Spleen (tissue), 11 donors: ENCODE measurements at regions not wholly inside any gene's neighbourhood (a gene's known extent, or its start where the extent isn't known, plus 50 kb on each side); places are given as distances from the start of the nearest gene placed in this dataset.

Experiments
- DNase-seq: peaks from one replicate; pipeline ENCODE4 v3.0.0-alpha.2; 2020
- H3K27ac ChIP-seq, 8 donors: fragments of 200-600 bp; sonication (generic) in 7 of 8; 1 replicate in 4 of 8; 2 replicates in 4 of 8; pipeline versions ENCODE4 v1.5.0 to v1.8.0; 2016 to 2021; ENCODE audit warnings: inconsistent platforms in 4 of 8, mild to moderate bottlenecking in 4 of 8, moderate library complexity in 1 of 8
- H3K27me3 ChIP-seq, 7 donors: fragments of 200-600 bp; sonication (generic) in 6 of 7; replicated peaks in 1 of 7; 1 replicate in 4 of 7; 2 replicates in 3 of 7; pipeline versions ENCODE4 v1.5.0 to v1.8.0; 2016 to 2021; ENCODE audit warnings: inconsistent platforms in 3 of 7, mild to moderate bottlenecking in 1 of 7
- H3K36me3 ChIP-seq, 6 donors: fragments of 200-600 bp; sonication (generic) in 5 of 6; 1 replicate in 4 of 6; 2 replicates in 2 of 6; pipeline versions ENCODE4 v1.5.0 to v1.8.0; 2016 to 2021; ENCODE audit warnings: inconsistent platforms in 2 of 6
- H3K4me1 ChIP-seq, 6 donors: fragments of 200-600 bp; sonication (generic) in 5 of 6; 1 replicate in 3 of 6; 2 replicates in 3 of 6; pipeline versions ENCODE4 v1.5.0 to v1.8.0; 2016 to 2021; ENCODE audit warnings: inconsistent platforms in 3 of 6
- H3K4me3 ChIP-seq, 8 donors: fragments of 200-600 bp; sonication (generic) in 7 of 8; 1 replicate in 4 of 8; 2 replicates in 4 of 8; pipeline versions ENCODE4 v1.5.0 to v1.8.0; 2016 to 2021; ENCODE audit warnings: inconsistent platforms in 4 of 8, mild to moderate bottlenecking in 4 of 8, moderate library complexity in 2 of 8
- H3K9me3 ChIP-seq, 8 donors: fragments of 200-600 bp; sonication (generic) in 7 of 8; 1 replicate in 4 of 8; 2 replicates in 4 of 8; pipeline versions ENCODE4 v1.5.0 to v1.8.0; 2016 to 2021; ENCODE audit warnings: inconsistent platforms in 4 of 8
- POLR2A ChIP-seq, 3 donors: fragments of 450-650 bp; IDR thresholded peaks; one replicate each; pipeline ENCODE4 v1.5.1; 2017; ENCODE audit warnings: antibody characterized with exemption in 3 of 3, mild to moderate bottlenecking in 1 of 3
- POLR2AphosphoS5 ChIP-seq, 3 donors: sonication (generic); formaldehyde crosslinking; IDR thresholded peaks; one replicate each; pipeline ENCODE4 v1.5.1; 2017; ENCODE audit warnings: antibody characterized with exemption in 3 of 3
- WGBS, 5 donors: extraction: QIAGEN DNeasy Blood & Tissue Kit in 3 of 5; methylation state at CpG; one replicate each; pipeline versions ENCODE4 v1.1.5 to v1.1.7; 2013 to 2018; 5-methylcytosine and 5-hydroxymethylcytosine counted together
- intact Hi-C: fragments of 100-400 bp; cut with DNase I; formaldehyde crosslinking; loops from one replicate; pipeline ENCODE4 v1.15.0; 2023; ENCODE audit warnings: low total_unique reads
- TF ChIP-seq, protein P1 (sequence below), 11 experiments: fragments of 200-600 bp in 7 of 11; fragments of 450-650 bp in 4 of 11; sonication (generic) in 4 of 11; IDR thresholded peaks in 8 of 11; conservative IDR thresholded peaks in 3 of 11; 1 replicate in 7 of 11; 2 replicates in 4 of 11; pipeline versions ENCODE4 v1.4.0 to v1.8.0; 2016 to 2021; ENCODE audit warnings: antibody characterized with exemption in 11 of 11, inconsistent platforms in 4 of 11, mild to moderate bottlenecking in 1 of 11
- donor health status: healthy with polysubstance abuse.
- donor health status: DM: no; HTN: no; CAD: no; lungs with moderate emphysema.
- donor health status: DM: no; HTN: no; CAD: no.
- donor health status: Bipolar disorder and iron deficiency.
- donor health status: healthy.
- donor health status: DM: no; HTN: no; CAD: no.
- donor health status: DM: yes; HTN: yes; CAD: no.

DNA sequence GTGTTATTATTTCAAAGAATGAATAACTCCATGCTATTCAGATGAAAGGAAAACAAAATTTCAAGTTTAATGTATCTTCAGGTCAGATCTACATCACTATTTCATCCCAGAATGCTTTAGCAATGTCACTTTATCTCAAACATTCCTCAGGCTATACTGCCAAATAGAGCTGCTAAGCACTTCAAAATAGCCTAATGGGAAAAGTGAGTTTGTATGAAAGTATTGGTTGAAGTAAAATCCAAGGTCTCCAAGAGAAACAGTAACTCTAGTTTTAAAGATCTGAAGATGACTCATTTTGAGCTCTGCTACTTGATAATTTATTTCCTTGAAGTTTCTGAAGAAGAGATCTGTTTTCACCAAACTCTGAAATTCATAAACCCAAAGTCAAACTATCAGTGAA lies 466.2 kb upstream of the FOXG1 start:
- no peaks in the 10 kb centered on the region for H3K36me3 ChIP-seq
- TF ChIP-seq POLR2A (IDR thresholded peaks at IDR 0.05): no peak
- TF ChIP-seq, protein P1, sequence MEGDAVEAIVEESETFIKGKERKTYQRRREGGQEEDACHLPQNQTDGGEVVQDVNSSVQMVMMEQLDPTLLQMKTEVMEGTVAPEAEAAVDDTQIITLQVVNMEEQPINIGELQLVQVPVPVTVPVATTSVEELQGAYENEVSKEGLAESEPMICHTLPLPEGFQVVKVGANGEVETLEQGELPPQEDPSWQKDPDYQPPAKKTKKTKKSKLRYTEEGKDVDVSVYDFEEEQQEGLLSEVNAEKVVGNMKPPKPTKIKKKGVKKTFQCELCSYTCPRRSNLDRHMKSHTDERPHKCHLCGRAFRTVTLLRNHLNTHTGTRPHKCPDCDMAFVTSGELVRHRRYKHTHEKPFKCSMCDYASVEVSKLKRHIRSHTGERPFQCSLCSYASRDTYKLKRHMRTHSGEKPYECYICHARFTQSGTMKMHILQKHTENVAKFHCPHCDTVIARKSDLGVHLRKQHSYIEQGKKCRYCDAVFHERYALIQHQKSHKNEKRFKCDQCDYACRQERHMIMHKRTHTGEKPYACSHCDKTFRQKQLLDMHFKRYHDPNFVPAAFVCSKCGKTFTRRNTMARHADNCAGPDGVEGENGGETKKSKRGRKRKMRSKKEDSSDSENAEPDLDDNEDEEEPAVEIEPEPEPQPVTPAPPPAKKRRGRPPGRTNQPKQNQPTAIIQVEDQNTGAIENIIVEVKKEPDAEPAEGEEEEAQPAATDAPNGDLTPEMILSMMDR (IDR thresholded peaks at IDR 0.05 in 8 of 11, conservative IDR thresholded peaks at IDR 0.05 in 3 of 11): no peak
- TF ChIP-seq POLR2AphosphoS5 (IDR thresholded peaks at IDR 0.05): no peak
- intact Hi-C loops: no loop called here

DNA sequence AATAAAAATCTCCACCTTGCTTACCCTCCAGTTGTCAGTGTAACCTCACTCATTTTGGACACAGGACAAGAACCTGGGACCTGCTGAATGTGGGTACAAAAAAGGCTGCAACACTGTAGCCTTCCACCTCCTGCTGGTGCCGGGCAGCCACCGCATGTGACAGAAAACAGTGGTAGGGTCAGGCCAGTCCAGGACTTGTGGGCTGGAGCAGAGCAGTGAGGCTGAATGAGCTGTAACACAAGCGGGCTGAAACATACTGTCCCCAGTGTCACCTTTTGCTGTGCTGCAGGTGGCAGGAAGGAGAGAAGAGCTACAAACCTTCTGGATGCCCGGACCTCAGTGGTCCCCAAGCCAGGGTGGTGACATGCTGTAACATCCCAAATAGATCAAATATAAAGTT lies 465.4 kb upstream of the FOXG1 start:
- DNase-seq: no peak
- Histone ChIP-seq H3K9me3 (peaks cover 0 to 62% (median 21%) of the 10 kb centered on the region in 8 donors), H3K27me3 (no peaks in the 10 kb centered on the region), H3K4me3 (no peak overlapping the region), H3K27ac (no peak overlapping the region), H3K4me1 (no peaks in the 10 kb centered on the region), H3K36me3 (no peaks in the 10 kb centered on the region)
- intact Hi-C loops: no loop called here
- TF ChIP-seq POLR2AphosphoS5 (IDR thresholded peaks at IDR 0.05): no peak
- TF ChIP-seq, protein P1 (IDR thresholded peaks at IDR 0.05 in 8 of 11, conservative IDR thresholded peaks at IDR 0.05 in 3 of 11): no peak
- TF ChIP-seq POLR2A (IDR thresholded peaks at IDR 0.05): no peak
- 79 to 98% (median 90%) methylated on average over 4 of the region's 4 CpGs for WGBS, 5 donors

More for the DNA sequence above, 466.2 kb upstream of the FOXG1 start:
- Histone ChIP-seq H3K9me3 (peaks cover 0 to 67% (median 25%) of the 10 kb centered on the region in 8 donors), H3K27ac (no peak overlapping the region), H3K4me3 (no peak overlapping the region), H3K27me3 (no peaks in the 10 kb centered on the region), H3K4me1 (no peaks in the 10 kb centered on the region)
- DNase-seq: no peak

DNA sequence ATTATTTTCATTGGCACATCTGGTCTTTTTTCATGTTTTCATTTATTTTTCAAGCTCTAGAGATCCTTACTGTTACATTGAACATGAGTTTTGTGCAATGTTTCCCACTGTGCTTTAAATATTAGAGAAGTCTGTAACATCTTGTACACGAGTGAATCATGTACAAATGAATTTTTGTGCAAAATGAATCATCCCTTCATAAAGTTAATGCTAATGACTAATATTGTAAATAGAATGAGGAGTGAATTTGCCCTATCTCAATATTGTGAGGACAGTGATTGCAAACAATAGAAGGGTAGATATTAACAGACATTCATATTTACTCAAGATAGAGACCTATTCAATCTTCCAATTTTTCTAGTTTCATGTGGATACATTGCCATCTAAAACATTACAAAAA lies 463.3 kb upstream of the FOXG1 start:
- Histone ChIP-seq H3K4me1 (no peaks in the 10 kb centered on the region), H3K27me3 (no peaks in the 10 kb centered on the region), H3K4me3 (no peak overlapping the region), H3K9me3 (peaks cover 0 to 42% (median 11%) of the 10 kb centered on the region in 8 donors), H3K36me3 (no peaks in the 10 kb centered on the region), H3K27ac (no peak overlapping the region)
- WGBS, 5 donors: 36 to 70% (median 58%) methylated on average over 1 of the region's 1 CpG
- TF ChIP-seq, protein P1 (IDR thresholded peaks at IDR 0.05 in 8 of 11, conservative IDR thresholded peaks at IDR 0.05 in 3 of 11): no peak
- TF ChIP-seq POLR2AphosphoS5 (IDR thresholded peaks at IDR 0.05) (no peak), POLR2A (IDR thresholded peaks at IDR 0.05) (no peak)
- intact Hi-C loops: no loop called here
- no peak for DNase-seq

DNA sequence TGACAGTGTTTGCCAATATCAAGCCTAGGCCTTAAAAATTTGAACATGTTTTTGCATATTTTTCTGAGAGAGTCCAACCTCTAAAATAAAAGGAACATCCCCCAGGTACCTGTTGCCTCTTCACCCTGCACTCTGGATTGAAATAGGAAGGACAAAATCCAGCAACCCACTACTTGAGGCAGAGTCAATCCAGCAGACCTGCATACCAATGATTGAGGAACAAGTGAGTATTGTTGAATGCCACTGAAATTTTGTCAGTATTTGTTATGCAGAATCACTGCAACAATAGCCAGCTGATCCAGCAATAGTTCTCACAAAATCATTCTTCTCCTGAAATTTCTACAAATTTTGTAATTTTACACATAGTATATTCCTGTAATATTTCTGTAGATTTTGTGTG lies 460.6 kb upstream of the FOXG1 start:
- intact Hi-C loops: no loop called here

More for the DNA sequence above, 460.6 kb upstream of the FOXG1 start:
- TF ChIP-seq, protein P1 (IDR thresholded peaks at IDR 0.05 in 8 of 11, conservative IDR thresholded peaks at IDR 0.05 in 3 of 11): no peak
- Histone ChIP-seq H3K36me3 (no peaks in the 10 kb centered on the region), H3K4me1 (no peaks in the 10 kb centered on the region), H3K27ac (no peak overlapping the region), H3K9me3 (peaks cover 0 to 17% (median under 1%) of the 10 kb centered on the region in 8 donors), H3K27me3 (no peaks in the 10 kb centered on the region), H3K4me3 (no peak overlapping the region)
- DNase-seq: no peak
